Heart left ventricle (tissue), 16 donors: ENCODE measurements at regions not wholly inside any gene's neighbourhood (a gene's known extent, or its start where the extent isn't known, plus 50 kb on each side); places are given as distances from the start of the nearest gene placed in this dataset.
A peak's percentile ranks its signal among the peaks of the same experiment; 100 is the strongest.

Source experiments
- ATAC-seq, 4 donors: fragments of 200-7000 bp; cut with Tn5 transposase; one replicate each; pipeline ENCODE4 v1.9.1; 2020 to 2022; ENCODE audit warnings: moderate library complexity in 4 of 4, mild to moderate bottlenecking in 3 of 4, moderate number of reproducible peaks in 1 of 4
- DNase-seq, 5 donors: peaks; one replicate each; pipeline ENCODE4 v3.0.0-alpha.2; 2020
- H3K27ac ChIP-seq, 12 donors: fragments of 200-600 bp; sonication (generic) in 4 of 12; one replicate each; pipeline versions ENCODE4 v1.5.0 to v1.8.0; 2016 to 2022; ENCODE audit warnings: mild to moderate bottlenecking in 2 of 12
- H3K27me3 ChIP-seq, 9 donors: fragments of 200-600 bp; sonication (generic) in 2 of 9; one replicate each; pipeline versions ENCODE4 v1.5.1 to v1.8.0; 2016 to 2022; ENCODE audit warnings: mild to moderate bottlenecking in 3 of 9
- H3K36me3 ChIP-seq, 9 donors: fragments of 200-600 bp; sonication (generic) in 2 of 9; one replicate each; pipeline versions ENCODE4 v1.5.0 to v1.8.0; 2018 to 2022; ENCODE audit warnings: mild to moderate bottlenecking in 2 of 9
- H3K4me1 ChIP-seq, 12 donors: fragments of 200-600 bp; sonication (generic) in 4 of 12; one replicate each; pipeline versions ENCODE4 v1.5.0 to v1.8.0; 2016 to 2022; ENCODE audit warnings: mild to moderate bottlenecking in 3 of 12
- H3K4me3 ChIP-seq, 12 donors: fragments of 200-600 bp; sonication (generic) in 4 of 12; one replicate each; pipeline versions ENCODE4 v1.5.0 to v1.8.0; 2017 to 2022; ENCODE audit warnings: mild to moderate bottlenecking in 9 of 12, moderate library complexity in 4 of 12
- H3K9me3 ChIP-seq, 12 donors: fragments of 200-600 bp; sonication (generic) in 4 of 12; one replicate each; pipeline versions ENCODE4 v1.5.0 to v1.8.0; 2016 to 2022; ENCODE audit warnings: mild to moderate bottlenecking in 1 of 12
- POLR2A ChIP-seq, 2 donors: fragments of 450-650 bp; IDR thresholded peaks; one replicate each; pipeline ENCODE4 v1.6.1; 2017; ENCODE audit warnings: antibody characterized with exemption in 2 of 2, mild to moderate bottlenecking in 2 of 2, moderate library complexity in 2 of 2
- WGBS, 4 donors: extraction: QIAGEN DNeasy Blood & Tissue Kit in 2 of 4; methylation state at CpG; one replicate each; pipeline versions ENCODE4 v1.1.5 to v1.1.7; 2013 to 2018; 5-methylcytosine and 5-hydroxymethylcytosine counted together
- intact Hi-C, 10 donors: fragments of 100-400 bp; cut with DNase I; formaldehyde crosslinking; loops; one replicate each; pipeline versions ENCODE4 v1.11.1 to v1.14.2; 2022
- TF ChIP-seq, protein P1 (sequence below), 12 donors: fragments of 200-600 bp; sonication (generic) in 4 of 12; IDR thresholded peaks; one replicate each; pipeline versions ENCODE4 v1.5.0 to v1.8.0; 2018 to 2022; ENCODE audit warnings: antibody characterized with exemption in 12 of 12, mild to moderate bottlenecking in 5 of 12
- donor health status: ischemic (EF 13 %, LVEDD 7.1; RV severe dilation, severe dysfunction).
- donor health status: healthy with polysubstance abuse.
- donor health status: DM: no; HTN: yes; CAD: no.
- donor health status: DM: no; HTN: no; CAD: no.
- donor health status: ischemic (EF 25% LVEDD 6.9; RV normal size, moderate dysfunction).
- donor health status: ischemic (EF 25% LVEDD 5.7; RV mildly dilated, moderate dysfunction).
- donor health status: healthy.
- donor health status: DM: yes; HTN: yes; CAD: no.
- donor health status: ischemic (EF 35%, LVEDD 5.7; RV mildly dilated, moderate dysfunction).
- donor health status: nonischemic (EF 11% LVEDD 7.7; RV severe dilation, severe dysfunction).
- donor health status: DM: yes; HTN: yes; CAD: no.
- donor health status: PGD.
- donor health status: ischemic (EF 29% LVEDD 5.4; RV normal size, mild dysfunction).
- donor health status: nonischemic (EF 23%, LVEDD 6.1; RV moderate dilation, normal function).

DNA sequence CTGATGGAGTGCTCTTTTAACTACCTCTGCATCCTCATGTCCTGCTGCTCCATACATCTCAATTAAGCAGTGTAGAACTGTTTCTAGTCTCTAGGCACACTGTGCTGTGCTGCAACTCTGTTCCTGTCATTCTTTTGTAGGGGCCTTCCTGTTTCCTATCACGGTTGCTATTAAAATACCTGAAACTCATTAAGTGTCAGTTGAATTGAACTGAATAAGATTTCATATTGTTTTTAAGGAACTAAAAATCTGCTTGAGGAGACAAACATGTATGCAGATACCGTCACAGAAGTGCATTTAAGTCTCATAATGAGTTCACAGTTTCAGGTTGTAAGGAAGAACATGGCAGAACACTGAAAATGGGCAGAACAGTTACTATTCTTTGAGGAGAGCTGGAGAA, 170.1 kb downstream of the LARP7 start:
- TF ChIP-seq, protein P1, sequence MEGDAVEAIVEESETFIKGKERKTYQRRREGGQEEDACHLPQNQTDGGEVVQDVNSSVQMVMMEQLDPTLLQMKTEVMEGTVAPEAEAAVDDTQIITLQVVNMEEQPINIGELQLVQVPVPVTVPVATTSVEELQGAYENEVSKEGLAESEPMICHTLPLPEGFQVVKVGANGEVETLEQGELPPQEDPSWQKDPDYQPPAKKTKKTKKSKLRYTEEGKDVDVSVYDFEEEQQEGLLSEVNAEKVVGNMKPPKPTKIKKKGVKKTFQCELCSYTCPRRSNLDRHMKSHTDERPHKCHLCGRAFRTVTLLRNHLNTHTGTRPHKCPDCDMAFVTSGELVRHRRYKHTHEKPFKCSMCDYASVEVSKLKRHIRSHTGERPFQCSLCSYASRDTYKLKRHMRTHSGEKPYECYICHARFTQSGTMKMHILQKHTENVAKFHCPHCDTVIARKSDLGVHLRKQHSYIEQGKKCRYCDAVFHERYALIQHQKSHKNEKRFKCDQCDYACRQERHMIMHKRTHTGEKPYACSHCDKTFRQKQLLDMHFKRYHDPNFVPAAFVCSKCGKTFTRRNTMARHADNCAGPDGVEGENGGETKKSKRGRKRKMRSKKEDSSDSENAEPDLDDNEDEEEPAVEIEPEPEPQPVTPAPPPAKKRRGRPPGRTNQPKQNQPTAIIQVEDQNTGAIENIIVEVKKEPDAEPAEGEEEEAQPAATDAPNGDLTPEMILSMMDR (IDR thresholded peaks at IDR 0.05) = no peak
- no peak for TF ChIP-seq POLR2A (IDR thresholded peaks at IDR 0.05)
- no peak overlapping the region for H3K27ac ChIP-seq
- 59 to 72% (median 70%) methylated on average over 2 of the region's 2 CpGs for WGBS, 4 donors

DNA sequence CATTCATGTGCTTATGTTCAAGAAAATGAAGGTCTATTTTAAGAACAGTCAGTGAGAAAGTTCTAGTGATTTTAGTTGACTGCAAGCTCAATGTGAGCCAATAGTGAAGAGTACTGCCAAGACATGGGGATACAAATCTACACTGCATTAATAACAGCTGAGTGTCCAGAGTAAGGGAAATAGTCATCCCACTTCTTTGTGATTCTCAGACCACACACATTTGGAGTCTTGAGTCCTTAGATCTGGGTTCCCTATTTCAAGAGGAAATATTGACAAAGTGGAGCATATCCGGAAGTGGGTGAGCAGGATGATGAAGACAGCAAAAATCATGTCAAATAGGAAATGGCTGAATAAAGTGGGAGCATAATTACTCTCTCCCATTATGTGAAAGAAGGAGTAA, 171.1 kb downstream of the LARP7 start:
- 50 to 69% (median 60%) methylated on average over 1 of the region's 1 CpG for WGBS, 4 donors
- intact Hi-C loops = no loop called here
- Histone ChIP-seq H3K9me3 (no peaks in the 10 kb centered on the region), H3K4me1 (peaks cover 0 to 20% (median 2%) of the 10 kb centered on the region in 12 donors), H3K27ac (no peak overlapping the region), H3K27me3 (no peaks in the 10 kb centered on the region), H3K36me3 (no peaks in the 10 kb centered on the region), H3K4me3 (no peak overlapping the region)
- DNase-seq (no peak), ATAC-seq (peak in 2 of 4 donors; percentile 50 to 55)
- no peak for TF ChIP-seq POLR2A (IDR thresholded peaks at IDR 0.05)
- TF ChIP-seq, protein P1 (IDR thresholded peaks at IDR 0.05) = no peak

More for the DNA sequence above, 170.1 kb downstream of the LARP7 start:
- Histone ChIP-seq H3K27me3 (no peaks in the 10 kb centered on the region), H3K9me3 (no peaks in the 10 kb centered on the region), H3K36me3 (no peaks in the 10 kb centered on the region), H3K4me3 (no peak overlapping the region), H3K4me1 (peaks cover 0 to 25% (median 2%) of the 10 kb centered on the region in 12 donors)
- ATAC-seq = no peak
- intact Hi-C loops = no loop called here
- no peak for DNase-seq

- H3K36me3 ChIP-seq = no peaks in the 10 kb centered on the region
- ATAC-seq (no peak), DNase-seq (no peak)
- no peak overlapping the region for H3K4me3 ChIP-seq
- H3K27me3 ChIP-seq = no peaks in the 10 kb centered on the region
- no peak overlapping the region for H3K27ac ChIP-seq
- no peaks in the 10 kb centered on the region for H3K9me3 ChIP-seq
- peaks cover 0 to 9% (median 0%) of the 10 kb centered on the region in 12 donors for H3K4me1 ChIP-seq
- no peak for TF ChIP-seq POLR2A (IDR thresholded peaks at IDR 0.05)
- intact Hi-C loops = no loop called here
- WGBS, 4 donors = 60 to 72% (median 67%) methylated on average over 2 of the region's 2 CpGs
These were observed 176.8 kb downstream of the LARP7 start for GRCh38 chr4:112813790-112814189.

DNA sequence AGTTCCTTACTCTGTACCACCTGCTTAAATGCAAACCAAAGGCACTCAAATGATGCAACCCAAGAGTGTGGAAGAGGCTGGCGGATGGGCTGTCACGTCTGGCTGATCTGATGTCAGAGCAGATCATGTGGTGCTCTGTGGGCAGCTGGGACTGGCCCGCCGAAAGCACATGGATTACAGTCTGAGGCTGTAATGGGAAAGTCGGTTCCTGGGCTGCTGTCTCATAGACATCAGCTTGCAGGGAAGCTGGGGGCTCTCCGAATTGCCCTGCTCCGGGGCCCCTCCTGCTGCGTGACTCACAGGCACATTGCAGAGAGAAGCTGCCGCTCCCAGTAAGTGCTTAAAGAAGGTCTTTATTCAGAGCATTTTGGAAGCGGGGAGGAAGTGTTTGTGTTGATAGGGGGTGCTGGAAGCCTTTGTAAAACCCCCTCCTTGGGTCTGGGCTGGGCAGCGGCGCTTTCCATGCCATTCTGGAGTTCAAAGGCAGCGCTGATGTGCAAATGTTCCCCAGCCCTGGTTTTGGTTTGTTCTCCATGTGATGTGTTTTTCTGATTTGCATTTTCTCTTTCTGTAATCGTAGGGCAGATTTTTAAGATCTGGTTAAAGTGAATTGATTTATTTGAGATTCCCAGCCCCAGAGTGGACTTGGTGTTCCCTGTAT, 181.1 kb downstream of the LARP7 start:
- Histone ChIP-seq H3K27ac (peak overlapping the region in 5 of 12 donors; percentile 12 to 71 (median 31)), H3K36me3 (no peaks in the 10 kb centered on the region), H3K27me3 (no peaks in the 10 kb centered on the region), H3K9me3 (no peaks in the 10 kb centered on the region), H3K4me1 (peaks cover 0 to 11% (median 0%) of the 10 kb centered on the region in 12 donors), H3K4me3 (peak overlapping the region in 10 of 12 donors; percentile 34 to 62 (median 52))
- 11 to 30% (median 22%) methylated on average over 11 to 14 of the region's 14 CpGs for WGBS, 4 donors
- DNase-seq = peak; percentile 37 to 74 (median 60)
- peak; percentile 77 to 97 (median 93) for ATAC-seq
- no peak for TF ChIP-seq POLR2A (IDR thresholded peaks at IDR 0.05)
- TF ChIP-seq, protein P1 (IDR thresholded peaks at IDR 0.05) = no peak
- intact Hi-C loops = no loop called here
